ENCODE measurements at regions not wholly inside any gene's neighbourhood (a gene's known extent, or its start where the extent isn't known, plus 50 kb on each side); places are given as distances from the start of the nearest gene placed in this dataset.

DNA sequence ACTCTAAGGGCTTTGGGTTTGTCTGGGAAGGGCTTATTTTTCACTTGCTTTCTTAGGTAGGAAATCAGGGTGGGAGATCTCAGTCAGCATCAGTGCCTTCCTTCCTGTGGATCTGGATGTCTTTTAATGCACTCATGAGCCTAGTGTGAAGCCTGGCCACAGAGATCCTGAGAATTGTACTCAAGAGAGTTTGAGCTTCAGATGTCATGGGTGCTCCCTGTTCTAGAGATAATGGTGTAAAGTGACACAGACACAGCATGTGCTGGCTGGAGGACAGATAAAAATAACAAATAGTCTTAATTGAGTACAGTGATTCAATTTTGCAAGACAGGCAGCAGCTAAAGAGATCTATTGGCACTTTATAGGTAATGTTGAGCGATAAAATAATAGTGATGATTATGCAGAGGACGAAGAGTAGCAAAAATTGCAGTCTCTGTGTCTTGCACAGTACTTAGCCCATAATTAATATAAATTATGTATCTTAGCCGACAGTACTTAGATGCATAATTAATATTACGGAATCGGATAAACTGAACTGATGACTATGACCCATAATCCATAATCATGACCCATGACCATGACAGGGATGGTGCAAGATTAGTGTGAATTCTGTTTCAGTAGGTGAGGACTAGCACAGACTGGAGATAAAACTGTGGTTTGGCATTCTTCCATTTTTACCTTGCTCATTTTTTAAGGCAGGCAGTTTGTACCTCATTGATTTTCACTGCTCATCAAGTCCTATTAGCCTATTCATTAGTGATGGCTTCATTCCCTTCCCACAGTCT lies 408.7 kb upstream of the PIK3R1 start:
- Histone ChIP-seq H3K4me2 (no peak overlapping the region), H2AFZ (no peak overlapping the region), H3K27ac (no peak overlapping the region), H3K9me3 (ENCODE audit: low read depth) (no peaks in the 10 kb centered on the region), H4K20me1 (ENCODE audit: insufficient read depth, poor library complexity, severe bottlenecking) (no peaks in the 10 kb centered on the region), H3K9me2 (replicated peaks; ENCODE audit: insufficient read depth) (no peaks in the 10 kb centered on the region), H3K36me3 (replicated peaks; ENCODE audit: insufficient read depth, low read depth) (no peaks in the 10 kb centered on the region), H3K4me3 (no peak overlapping the region), H3K4me1 (ENCODE audit: insufficient read depth) (no peaks in the 10 kb centered on the region), H3K79me2 (no peaks in the 10 kb centered on the region), H3K27me3 (no peaks in the 10 kb centered on the region)
- WGBS (ENCODE audit: low lambda C conversion rate, missing lambda C conversion rate), result 96% methylated on average over 5 of the region's 5 CpGs
- no peak for TF ChIP-seq EZH2 (IDR thresholded peaks at IDR 0.05; ENCODE audit: borderline replicate concordance)
- TF ChIP-seq, protein P1, sequence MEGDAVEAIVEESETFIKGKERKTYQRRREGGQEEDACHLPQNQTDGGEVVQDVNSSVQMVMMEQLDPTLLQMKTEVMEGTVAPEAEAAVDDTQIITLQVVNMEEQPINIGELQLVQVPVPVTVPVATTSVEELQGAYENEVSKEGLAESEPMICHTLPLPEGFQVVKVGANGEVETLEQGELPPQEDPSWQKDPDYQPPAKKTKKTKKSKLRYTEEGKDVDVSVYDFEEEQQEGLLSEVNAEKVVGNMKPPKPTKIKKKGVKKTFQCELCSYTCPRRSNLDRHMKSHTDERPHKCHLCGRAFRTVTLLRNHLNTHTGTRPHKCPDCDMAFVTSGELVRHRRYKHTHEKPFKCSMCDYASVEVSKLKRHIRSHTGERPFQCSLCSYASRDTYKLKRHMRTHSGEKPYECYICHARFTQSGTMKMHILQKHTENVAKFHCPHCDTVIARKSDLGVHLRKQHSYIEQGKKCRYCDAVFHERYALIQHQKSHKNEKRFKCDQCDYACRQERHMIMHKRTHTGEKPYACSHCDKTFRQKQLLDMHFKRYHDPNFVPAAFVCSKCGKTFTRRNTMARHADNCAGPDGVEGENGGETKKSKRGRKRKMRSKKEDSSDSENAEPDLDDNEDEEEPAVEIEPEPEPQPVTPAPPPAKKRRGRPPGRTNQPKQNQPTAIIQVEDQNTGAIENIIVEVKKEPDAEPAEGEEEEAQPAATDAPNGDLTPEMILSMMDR (IDR thresholded peaks at IDR 0.05; ENCODE audit: poor library complexity), result no peak
- no peak for TF ChIP-seq EZH2phosphoT487 (IDR thresholded peaks at IDR 0.05; ENCODE audit: low read depth, severe bottlenecking, unreplicated experiment)
- no peak for DNase-seq (ENCODE audit: low spot score)

DNA sequence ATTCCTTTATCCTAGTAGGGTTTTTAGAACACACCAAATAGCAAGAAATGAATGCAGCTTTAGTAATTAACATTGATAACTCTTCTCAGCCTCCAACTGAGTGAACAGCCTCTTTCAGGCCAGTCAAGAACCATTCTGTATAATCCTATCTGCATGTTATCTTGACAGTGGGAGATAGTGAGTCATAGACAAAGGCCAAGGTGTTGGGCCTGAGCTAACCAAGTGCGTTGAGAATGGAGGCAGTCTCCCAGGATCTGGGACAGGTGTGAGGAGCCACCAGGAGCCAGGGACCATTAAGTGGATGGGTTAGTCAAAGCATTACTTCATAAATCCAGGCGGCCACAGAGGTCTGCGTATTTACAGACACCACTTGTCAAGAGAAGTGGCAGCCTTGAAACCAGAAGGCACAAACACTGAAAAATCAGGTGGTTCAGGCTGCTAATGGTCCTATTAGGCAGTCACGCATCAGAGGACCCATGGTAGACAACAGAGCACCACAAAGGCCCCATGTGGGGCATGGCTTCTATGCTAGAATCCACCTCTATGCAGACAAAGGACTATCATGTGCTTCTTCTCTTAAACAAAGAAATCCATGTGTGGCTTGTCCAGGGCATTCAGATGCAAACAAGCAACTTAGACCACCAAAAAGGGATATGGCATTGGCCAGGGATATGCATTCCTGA lies 409.7 kb upstream of the PIK3R1 start:
- no peaks in the 10 kb centered on the region for H3K36me3 ChIP-seq (replicated peaks; ENCODE audit: insufficient read depth, low read depth)
- DNase-seq (ENCODE audit: low spot score), result peak; percentile 30
- 66% methylated on average over 4 of the region's 4 CpGs for WGBS (ENCODE audit: low lambda C conversion rate, missing lambda C conversion rate)
- no peaks in the 10 kb centered on the region for H3K27me3 ChIP-seq
- no peak for TF ChIP-seq EZH2phosphoT487 (IDR thresholded peaks at IDR 0.05; ENCODE audit: low read depth, severe bottlenecking, unreplicated experiment)
- TF ChIP-seq EZH2 (IDR thresholded peaks at IDR 0.05; ENCODE audit: borderline replicate concordance), result no peak
- TF ChIP-seq, protein P1 (IDR thresholded peaks at IDR 0.05; ENCODE audit: poor library complexity), result no peak
- no peaks in the 10 kb centered on the region for H3K4me1 ChIP-seq (ENCODE audit: insufficient read depth)
- no peaks in the 10 kb centered on the region for H4K20me1 ChIP-seq (ENCODE audit: insufficient read depth, poor library complexity, severe bottlenecking)
- no peaks in the 10 kb centered on the region for H3K79me2 ChIP-seq
- H3K4me3 ChIP-seq, result no peak overlapping the region
- H3K9me3 ChIP-seq (ENCODE audit: low read depth), result no peaks in the 10 kb centered on the region
- H3K4me2 ChIP-seq, result no peak overlapping the region
- peak overlapping the region; percentile 25 for H3K27ac ChIP-seq
- no peak overlapping the region for H2AFZ ChIP-seq
- H3K9me2 ChIP-seq (replicated peaks; ENCODE audit: insufficient read depth), result no peaks in the 10 kb centered on the region

DNA sequence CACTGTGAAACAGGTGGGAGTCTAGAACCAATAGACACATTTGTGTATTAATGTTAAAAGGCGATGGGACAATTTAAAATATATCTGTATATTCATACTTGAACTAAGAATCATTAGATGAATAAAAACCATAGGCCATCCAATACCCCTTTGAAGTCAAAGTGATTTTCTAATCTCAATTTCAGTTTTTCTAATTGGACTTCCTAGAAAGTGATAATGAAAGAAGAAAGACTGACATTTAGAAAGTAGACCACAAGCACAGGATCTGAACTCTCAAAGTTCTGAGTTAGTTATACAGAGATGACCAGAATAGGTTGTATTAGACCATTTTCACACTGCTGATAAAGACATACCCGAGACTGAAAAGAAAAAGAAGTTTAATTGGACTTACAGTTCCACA lies 412.8 kb upstream of the PIK3R1 start:
- H2AFZ ChIP-seq, result no peak overlapping the region
- WGBS (ENCODE audit: low lambda C conversion rate, missing lambda C conversion rate), result 97% methylated on average over 2 of the region's 2 CpGs
- no peak overlapping the region for H3K4me3 ChIP-seq
- H3K36me3 ChIP-seq (replicated peaks; ENCODE audit: insufficient read depth, low read depth), result no peaks in the 10 kb centered on the region
- no peak overlapping the region for H3K27ac ChIP-seq
- DNase-seq (ENCODE audit: low spot score), result no peak
- no peaks in the 10 kb centered on the region for H3K27me3 ChIP-seq
- H3K4me2 ChIP-seq, result no peak overlapping the region
- peaks cover 7% of the 10 kb centered on the region for H3K9me3 ChIP-seq (ENCODE audit: low read depth)
- H3K9me2 ChIP-seq (replicated peaks; ENCODE audit: insufficient read depth), result no peaks in the 10 kb centered on the region
- TF ChIP-seq, protein P1 (IDR thresholded peaks at IDR 0.05; ENCODE audit: poor library complexity), result no peak
- no peak for TF ChIP-seq EZH2 (IDR thresholded peaks at IDR 0.05; ENCODE audit: borderline replicate concordance)
- no peak for TF ChIP-seq EZH2phosphoT487 (IDR thresholded peaks at IDR 0.05; ENCODE audit: low read depth, severe bottlenecking, unreplicated experiment)
- H4K20me1 ChIP-seq (ENCODE audit: insufficient read depth, poor library complexity, severe bottlenecking), result no peaks in the 10 kb centered on the region
- H3K79me2 ChIP-seq, result no peaks in the 10 kb centered on the region
- no peaks in the 10 kb centered on the region for H3K4me1 ChIP-seq (ENCODE audit: insufficient read depth)

All from hepatocyte (in vitro differentiated cells).